ENCODE measurements at regions not wholly inside any gene's neighbourhood (a gene's known extent, or its start where the extent isn't known, plus 50 kb on each side); places are given as distances from the start of the nearest gene placed in this dataset.

- TF ChIP-seq CTCF (conservative IDR thresholded peaks at IDR 0.05; ENCODE audit: low read depth, low read length) (no peak), EZH2 (IDR thresholded peaks at IDR 0.05; ENCODE audit: borderline replicate concordance, low read depth, low read length, poor library complexity, severe bottlenecking) (no peak)
These were observed 240.2 kb upstream of the SLC14A2 start for GRCh38 chr18:45374878-45375630.

Measured in A673 (cell line).